GM19043 (cell line): ENCODE measurements at regions not wholly inside any gene's neighbourhood (a gene's known extent, or its start where the extent isn't known, plus 50 kb on each side); places are given as distances from the start of the nearest gene placed in this dataset.

ENCODE experiments used
- ATAC-seq: cut with Tn5 transposase; IDR thresholded peaks from one replicate; pipeline ENCODE4 v1.9.1; 2021; ENCODE audit warnings: low read depth; ENCODE audit not compliant: unreplicated experiment

DNA sequence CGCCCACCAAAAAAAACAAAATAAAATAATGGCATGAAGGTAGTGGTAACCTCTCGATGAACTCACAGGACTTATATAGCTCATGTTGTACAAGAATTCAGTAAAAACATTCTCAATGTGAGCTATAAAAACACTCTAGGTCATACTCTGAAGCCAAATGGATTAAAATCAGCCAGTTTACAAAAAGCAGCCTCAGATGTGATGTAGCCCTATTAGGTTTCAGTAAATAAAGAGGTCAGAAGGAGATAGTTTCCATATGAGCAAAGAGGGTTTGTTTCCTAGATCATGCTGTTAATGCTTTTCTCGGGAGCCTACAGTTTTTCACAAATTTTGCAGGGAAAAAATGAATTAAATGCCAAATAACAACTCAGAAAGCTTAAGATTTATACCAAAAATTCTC, 319.5 kb upstream of the HSF2 start:
- no peak for ATAC-seq

DNA sequence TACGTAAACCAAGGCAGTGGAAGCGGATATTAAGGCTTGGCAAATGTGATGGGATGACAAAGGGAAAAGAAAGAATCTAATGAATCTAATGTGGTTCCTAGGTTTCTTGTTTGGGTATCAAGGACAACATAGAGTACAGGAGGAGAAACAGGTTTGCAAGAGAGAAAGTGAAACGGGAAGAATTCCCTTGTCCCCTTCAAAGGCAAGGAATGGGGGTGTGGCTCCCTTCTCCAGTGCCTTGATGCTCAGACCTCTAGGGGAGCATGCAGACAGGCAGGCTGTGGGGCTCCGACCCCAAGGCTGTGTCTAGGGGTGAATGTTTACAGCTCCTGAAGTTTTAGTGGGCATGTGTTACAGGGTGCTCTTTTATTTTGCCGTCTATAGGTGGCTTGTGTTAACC, 317.5 kb upstream of the HSF2 start:
- no peak for ATAC-seq

DNA sequence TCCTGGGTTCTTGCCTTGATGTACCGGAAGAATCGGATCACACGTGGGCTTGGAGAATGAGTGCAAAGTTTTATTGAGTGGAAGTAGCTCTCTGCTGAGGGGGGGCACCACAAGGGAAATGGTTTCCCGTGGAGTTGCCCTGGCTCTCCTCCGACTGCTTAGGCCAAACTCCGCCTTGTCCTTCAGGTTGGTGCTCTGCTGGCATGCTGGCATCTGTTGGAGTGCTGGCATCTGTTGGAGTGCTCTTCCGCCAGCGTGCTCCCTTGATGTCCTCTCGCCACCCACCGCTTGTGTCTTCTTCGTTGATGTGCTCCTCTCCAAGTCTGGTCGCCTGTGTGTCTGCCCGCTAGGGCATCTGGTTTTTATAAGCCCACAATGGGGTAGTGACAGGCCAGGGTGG, 317.1 kb upstream of the HSF2 start:
- ATAC-seq: no peak

DNA sequence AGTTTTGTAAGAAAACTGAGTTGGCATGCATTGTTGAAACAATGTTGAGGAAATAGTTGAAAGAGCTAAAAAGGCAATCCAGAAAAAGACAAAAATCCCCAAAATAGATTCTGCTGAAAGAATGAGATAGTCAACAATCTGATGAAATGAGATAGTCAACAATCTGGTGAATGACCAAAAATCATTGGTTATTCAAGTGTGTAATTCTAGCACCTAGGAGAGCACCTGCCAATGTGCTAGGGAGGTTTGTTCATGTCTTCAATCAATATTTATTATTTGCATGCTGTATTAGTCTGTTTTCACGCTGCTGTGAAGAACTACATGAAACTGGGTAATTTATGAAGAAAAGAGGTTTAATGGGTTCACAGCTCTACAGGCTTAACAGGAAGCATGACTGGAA, 307.1 kb upstream of the HSF2 start:
- ATAC-seq: no peak

DNA sequence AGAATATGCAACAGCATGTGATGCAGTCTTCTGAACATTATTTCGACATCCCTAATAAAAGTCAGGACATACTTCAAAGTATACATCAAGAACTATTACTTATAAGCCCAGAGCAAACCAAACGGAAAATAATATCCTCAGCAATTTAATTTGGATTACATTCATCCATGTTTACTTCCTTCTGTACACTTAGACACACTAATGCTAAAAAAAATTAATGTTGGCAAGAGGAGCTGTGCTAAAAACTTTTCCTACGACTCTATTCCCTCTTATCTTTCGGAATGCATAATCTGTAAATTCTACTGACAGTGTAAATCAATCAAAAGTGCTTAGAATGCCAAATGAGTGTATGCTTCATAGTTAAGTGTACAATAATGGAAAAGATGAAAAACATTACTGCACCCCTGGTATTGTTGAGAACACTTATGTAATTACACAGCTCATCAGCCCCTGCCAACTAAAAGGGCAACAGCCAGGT, 301.2 kb upstream of the HSF2 start:
- no peak for ATAC-seq

DNA sequence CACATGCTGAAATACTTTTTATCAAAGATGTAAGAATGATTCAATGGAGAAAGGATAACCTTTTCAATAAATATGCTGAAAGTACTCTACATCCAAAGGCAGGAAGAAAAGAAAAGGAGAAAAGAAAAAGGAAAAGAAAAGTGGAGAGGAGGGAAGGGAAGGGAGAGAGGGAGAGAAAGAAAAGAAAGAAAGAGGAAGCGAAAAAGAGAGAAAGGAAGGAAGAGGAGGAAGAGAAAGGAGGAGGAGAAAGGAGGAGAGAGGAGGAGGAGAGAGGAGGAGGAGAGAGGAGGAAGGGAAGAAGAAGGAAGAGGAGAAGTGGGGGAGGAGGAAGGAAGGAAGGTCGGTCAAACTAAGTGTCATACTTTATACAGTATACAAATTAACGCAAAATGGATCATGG, 297.4 kb upstream of the HSF2 start:
- no peak for ATAC-seq

DNA sequence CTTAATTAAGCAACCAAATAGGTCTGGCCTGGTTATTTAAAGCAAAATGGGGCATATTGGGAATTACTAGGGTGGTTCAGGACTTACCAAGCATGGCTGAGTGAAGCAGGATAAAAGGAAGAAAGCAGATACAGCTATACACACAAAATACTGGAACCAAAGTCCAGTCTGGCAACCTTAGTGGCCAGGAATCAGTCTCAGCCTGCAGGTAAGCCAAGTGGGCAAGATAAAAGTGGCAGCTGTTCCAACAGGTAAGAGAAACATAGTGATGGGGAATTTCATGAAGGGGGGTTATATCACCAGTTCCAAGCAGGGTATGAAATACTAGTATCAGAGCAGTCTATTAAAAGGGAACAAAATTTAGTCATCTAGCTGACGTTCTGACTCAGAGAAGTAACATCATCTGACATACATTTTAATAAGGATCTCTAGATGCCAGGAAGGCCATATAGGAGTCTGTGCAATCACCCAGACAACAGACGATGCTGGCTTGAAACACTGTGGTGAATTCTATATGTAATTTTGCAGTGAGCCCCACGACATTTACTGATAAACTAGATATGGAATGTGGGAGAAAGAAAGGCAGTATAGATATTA, 292.1 kb upstream of the HSF2 start:
- no peak for ATAC-seq

DNA sequence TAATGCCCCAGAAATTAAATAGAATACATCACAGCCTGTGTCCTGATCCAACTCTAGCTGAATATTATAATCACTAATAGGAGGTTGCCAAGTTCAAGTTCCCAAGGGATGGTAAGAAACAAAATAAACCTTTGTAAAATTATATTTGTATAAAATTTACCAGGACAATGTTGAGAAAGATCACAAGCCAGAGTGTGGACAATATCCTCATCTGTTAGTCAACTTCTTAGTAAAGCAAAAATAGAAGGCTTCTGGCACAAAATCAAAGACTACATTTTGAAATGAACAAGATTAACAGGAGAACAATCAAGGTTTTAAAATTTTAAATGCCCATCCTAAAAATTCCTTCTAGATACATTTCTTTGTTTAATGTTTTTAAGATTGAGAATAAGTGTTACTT, 290.4 kb upstream of the HSF2 start:
- no peak for ATAC-seq

DNA sequence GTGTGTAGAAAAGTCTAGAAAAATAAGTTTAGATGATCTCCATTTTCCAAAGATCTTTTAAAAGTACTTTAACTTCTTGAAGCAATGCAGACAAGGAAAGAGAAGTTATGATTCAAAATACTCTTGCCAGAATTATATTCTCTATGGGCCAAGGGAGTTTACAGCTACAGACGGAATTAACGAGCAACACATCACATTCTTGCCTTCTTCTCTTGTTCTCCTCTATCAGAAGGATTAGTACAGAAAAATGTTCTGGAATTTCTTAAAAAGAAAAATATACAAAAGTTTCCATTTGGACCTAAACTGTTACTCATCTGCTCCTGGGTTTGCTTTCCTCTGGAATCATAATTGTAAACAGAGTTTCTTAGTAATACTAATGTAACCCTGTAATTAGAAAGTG, 284.7 kb upstream of the HSF2 start:
- ATAC-seq: no peak

DNA sequence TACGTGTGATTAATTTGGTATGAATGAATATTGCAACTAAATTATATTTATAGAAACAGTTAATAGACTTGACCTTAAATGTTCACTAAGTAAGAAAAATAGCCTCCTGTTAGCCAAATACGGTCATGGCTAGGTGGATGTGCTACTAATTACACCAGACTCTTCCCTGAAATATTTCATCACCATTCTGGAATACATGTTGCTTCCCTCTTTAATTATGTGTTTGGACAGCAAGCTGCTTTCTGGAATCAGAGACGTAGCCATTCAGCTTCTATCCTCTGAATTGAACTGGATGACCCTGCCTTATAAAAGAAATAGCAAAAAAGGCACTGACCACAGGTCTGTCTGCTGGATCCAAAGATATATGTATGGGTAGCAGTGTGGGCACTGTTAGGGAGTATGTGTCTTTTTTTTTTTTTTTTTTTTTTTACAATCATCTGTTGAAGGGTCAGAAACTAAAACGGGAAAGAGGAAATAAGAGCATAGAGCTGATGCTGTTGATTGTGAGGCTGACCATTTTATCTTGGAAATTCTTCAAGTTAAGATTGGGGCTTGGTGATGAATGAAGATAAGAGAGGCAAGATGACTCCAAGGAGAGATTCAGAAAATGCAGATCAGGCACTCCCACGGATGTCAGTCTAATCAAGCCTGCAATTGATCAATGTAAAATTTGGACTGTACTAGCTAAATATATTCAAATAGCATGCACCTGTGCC, 283.2 kb upstream of the HSF2 start:
- no peak for ATAC-seq

DNA sequence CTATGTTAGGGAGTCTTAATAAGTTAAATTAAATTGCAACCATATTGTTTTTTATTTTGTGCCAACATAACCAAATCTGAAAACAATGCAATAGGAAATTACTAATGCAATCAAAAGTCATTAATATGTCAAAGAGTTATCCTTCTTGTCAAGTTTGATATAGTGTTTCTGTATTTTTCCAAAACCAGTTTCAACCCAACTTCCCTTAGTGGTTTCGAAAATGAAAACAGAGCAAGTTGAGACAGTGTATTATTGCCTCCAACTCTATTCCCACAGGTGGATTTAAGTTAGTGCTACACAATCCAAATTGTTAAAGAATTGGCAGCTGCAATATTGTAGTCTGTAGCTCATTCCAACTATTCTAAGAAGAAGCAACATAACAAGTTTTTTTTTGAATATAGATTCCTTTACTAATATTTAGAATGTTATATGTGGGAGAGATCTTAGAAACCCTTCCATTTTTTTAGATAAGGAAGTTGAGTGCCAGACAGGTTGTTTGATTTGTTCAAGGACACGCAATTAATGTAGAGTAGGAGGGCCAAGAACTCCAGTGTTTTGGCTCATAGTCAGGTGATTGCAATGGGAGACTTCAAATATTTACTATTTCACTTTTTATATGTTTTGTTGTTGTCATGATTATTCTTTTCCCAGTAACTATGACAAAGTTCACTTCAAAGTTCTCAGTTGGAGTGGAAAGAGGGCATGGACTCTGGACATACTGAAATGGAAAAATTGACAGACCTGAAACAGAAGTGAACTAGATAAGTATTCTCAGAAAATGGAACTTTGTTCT, 282.4 kb upstream of the HSF2 start:
- no peak for ATAC-seq

DNA sequence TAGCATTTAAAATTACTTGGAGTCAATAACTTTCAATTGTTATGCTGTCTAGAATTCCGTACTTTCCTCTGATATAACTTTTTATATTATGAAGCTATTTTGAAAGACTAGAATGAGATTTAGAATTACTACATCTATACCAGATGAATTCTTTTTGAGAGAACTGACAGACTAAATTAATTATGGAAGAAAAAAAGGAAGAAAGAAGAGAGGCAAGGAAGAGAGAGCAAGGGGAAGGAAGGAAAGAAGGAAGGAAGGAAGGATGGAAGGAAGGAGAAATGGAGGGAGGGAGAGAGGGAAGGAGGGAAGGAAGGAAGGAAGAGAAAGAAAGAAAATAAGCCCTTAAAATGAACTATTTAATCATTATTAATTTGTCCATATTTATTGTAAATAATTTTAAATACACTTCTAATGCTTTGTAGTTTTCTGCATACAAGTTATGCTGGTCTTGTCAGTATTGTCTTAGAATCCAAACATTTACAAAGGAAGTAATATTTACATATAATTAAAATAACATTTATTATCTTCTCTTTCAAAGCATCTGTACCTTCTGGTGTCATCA, 280.4 kb upstream of the HSF2 start:
- no peak for ATAC-seq

DNA sequence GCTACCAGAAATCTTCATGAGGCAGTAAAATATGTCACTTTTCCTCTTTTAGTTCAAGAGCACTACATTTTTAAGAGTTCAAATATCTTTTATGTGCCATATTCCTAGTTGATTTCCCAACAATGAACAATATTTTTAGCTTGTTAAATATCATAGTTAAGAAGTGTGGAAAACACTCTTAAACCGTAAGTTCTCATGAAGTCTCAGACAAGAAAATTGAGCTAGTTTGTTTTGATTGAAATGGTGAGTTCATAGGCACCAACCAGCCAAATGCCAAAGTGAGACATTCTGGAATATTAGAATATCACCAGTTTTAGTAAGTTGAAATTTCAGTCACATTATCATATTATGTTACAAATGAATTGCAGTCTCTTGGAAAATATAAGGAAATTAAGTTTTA, 277.2 kb upstream of the HSF2 start:
- ATAC-seq: no peak

DNA sequence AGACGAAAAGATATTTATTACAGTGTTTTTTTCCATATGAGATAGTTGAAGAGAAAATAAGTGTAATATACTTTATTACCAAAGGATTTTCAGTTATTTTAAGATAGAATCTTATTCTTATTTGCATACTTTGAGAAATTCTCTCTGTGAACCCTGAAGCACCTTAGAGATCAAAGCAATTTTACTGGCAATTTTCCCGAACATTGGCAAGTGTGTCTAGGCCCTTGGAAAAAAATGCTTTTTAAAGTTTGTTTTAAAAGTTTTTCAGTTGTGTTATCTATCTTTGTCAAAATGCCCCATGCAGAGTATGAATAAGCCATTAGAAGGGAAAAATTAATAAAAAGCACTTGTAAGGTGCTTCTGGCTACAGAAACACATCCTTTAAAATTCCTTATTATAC, 276.8 kb upstream of the HSF2 start:
- ATAC-seq: no peak

DNA sequence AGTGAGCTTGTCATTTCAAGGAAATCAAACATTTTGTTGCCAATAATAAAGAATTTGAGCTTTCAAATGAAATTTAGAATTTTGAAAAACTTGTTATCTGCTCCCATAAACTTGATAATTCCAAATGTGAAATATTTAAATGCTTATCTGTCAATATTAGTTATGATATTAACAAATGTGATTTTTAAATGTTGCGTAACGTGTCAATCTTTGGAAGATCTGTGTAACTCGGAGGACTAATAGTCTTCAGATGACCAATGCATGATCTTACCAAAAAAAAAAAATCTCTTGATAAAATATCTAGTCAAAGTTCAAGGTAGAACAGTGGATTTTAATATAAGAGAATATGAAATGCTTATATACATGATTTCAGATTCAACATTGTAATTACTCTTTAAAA, 274.5 kb upstream of the HSF2 start:
- ATAC-seq: no peak

DNA sequence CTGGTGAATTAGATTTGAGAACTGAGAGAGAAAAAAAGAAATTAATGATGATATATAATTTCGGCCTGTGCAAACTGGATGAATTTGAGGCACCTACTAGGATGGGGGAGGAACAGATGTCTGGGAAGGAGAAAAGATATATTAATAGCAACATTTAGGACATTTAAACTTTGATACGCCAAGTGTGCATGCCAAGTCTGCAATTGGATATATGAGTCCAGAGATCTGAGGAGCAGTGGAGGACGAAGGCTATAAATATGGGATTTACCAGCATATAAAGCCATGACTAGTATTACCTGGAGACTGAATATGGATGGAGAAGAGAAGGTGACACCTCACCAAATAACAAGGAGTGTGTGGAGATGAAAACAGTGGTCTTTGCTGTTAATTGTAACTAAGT, 272.6 kb upstream of the HSF2 start:
- ATAC-seq: no peak

DNA sequence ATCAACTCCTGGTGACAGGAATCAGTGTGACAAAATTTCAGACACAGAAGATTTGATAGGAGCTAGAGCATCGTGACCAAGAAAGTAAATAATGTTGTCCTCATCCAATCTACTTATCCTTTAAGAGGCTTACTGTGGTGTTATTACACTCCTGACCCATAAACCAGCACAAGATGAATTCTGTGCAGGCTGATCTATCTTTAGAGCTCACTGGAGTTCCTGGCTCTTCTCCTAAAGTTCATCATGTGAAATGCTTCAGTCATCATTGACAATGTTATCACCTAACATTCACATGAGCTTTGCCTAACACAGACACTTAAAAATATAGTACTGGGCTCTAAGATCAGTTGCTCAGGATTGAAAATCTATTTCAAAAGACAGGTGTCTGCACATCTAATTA, 271.0 kb upstream of the HSF2 start:
- no peak for ATAC-seq

DNA sequence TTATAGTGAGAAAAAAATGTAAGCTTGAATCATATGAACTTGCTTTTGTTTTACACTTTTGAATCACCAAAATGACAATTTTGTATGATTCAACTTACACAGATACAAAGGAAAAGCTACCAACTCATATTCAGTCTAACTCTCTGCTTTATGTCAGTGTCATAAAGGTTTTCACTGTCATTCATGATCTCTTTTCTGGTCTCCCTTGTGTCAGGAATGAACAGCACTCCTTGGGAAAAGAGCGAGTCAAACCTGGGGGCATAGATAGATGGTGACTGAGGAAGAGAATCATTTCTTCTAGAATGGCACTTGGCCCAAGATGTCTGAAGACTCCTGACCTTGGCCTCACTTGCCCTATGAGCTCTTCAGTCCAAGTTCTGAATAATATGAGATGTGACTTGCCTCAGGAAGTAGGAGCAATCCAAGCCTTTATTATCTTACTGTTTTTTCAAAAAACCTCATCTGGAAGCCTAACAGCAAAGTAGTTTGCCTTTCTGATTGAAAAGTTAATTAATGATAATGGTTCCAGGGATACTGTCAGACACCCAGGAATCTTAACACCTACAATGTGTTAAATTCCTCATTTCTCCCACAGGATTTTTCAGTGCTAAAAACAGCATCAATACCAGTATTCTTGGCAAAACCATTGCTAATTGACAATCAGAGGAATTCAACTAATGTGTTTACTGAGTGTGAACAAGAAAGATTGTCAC, 270.0 kb upstream of the HSF2 start:
- no peak for ATAC-seq

DNA sequence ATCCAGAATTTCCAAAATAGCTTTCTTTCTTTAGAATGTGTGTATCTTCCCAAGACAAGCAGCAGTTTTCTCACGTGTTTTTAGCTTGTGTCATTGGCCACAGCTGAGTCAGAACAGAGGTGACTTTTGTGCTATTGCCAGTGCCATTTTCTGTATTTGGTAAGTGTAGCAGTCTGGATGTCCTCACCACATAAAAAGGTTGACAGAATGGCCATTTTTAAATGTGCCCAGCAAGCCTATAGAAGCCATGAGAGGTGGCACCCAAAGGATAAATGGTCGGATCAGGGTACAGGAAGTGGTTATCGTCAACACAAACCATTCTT, 269.5 kb upstream of the HSF2 start:
- ATAC-seq: no peak

DNA sequence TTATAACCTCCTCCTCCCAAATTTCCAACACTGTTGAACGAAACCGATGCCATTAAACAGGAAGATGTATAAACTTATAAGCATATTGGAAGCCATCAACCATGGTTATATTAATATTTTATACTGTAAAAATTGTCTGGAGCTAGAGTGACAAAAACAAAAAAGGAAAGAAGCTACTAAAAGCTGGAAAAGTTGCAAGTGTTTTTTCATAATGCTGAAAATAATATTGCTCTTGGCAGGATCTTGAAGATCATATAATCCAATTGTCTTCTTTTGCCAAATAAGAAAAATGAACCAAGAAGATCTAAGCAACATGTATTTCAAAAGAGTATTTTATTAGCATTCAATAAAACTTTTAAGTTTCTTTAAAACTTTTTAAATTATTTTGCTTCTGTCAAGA, 268.9 kb upstream of the HSF2 start:
- ATAC-seq: no peak

DNA sequence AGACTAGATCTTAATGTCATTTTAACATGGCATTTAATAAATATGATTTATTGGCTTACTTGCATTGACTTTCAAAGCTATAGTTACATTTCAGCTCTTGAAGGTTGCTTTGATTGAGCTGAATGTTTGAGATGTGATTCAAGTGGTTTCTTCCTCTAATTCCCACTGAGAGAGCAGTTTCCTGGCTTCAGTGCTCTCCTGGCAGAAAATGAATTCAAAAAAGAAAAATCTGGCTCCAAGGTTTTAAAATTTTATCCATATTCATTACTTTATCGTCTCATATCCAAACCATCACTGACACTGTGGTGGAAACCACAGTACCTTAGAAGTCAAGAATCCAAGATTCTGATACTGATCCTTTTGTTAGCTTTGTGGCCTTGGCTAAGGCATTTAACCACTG, 263.1 kb upstream of the HSF2 start:
- ATAC-seq: no peak
